Right atrium auricular region (tissue), 2 donors: ENCODE measurements at regions not wholly inside any gene's neighbourhood (a gene's known extent, or its start where the extent isn't known, plus 50 kb on each side); places are given as distances from the start of the nearest gene placed in this dataset.

Experiments
- DNase-seq: peaks from one replicate; pipeline ENCODE4 v3.0.0-alpha.2; 2019; ENCODE audit warnings: low spot score
- H3K27ac ChIP-seq, 2 donors: fragments of 200-600 bp; sonication (generic); 1 replicate in 1 of 2; 2 replicates in 1 of 2; pipeline ENCODE4 v1.5.1; 2016 to 2019
- H3K27me3 ChIP-seq, 2 donors: fragments of 200-600 bp; sonication (generic); one replicate each; pipeline versions ENCODE4 v1.5.1 to v1.6.0; 2017 to 2019
- H3K36me3 ChIP-seq: fragments of 200-600 bp; sonication (generic); one replicate; pipeline ENCODE4 v1.5.1; 2016
- H3K4me1 ChIP-seq, 2 donors: fragments of 200-600 bp; sonication (generic); one replicate each; pipeline versions ENCODE4 v1.5.1 to v1.6.0; 2017 to 2019
- H3K4me3 ChIP-seq, 2 donors: fragments of 200-600 bp; sonication (generic); 1 replicate in 1 of 2; 2 replicates in 1 of 2; pipeline ENCODE4 v1.5.1; 2017 to 2019; ENCODE audit warnings: mild to moderate bottlenecking in 1 of 2, moderate library complexity in 1 of 2
- H3K9me3 ChIP-seq, 2 donors: fragments of 200-600 bp; sonication (generic); one replicate each; pipeline ENCODE4 v1.5.1; 2019
- TF ChIP-seq, protein P1 (sequence below), 2 donors: fragments of 200-600 bp; sonication (generic); IDR thresholded peaks; one replicate each; pipeline ENCODE4 v1.5.1; 2019; ENCODE audit warnings: antibody characterized with exemption in 2 of 2

DNA sequence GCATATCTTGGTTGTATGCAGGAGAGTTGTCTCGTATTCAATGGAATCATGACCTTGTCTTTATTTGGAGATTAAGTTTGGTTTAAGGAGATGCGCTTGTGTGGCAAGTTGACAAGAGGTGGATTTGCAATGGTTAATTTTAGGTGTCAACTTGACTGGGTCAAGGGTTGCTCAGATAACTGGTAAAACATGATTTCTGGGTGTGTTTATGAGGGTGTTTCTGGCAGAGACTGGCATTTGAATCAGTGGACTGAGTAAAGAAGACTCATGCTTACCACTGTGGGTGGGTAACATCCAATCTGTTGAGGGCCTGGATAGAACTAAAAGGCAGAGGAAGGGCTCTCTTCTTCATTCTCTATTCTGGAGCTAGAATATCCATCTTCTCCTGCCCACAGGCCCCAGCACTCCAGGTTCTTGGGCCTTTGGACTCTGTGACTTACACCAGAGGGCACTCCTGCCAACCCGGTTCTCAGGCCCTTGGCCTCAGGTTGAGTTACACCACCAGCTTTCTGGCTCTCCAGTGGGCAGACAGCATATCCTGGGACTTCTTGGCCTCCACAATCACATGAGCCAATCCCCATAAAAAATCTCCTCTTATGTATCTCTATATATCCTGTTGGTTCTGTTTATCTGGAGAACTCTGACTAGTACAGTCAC, 141.5 kb upstream of the ARID2 start:
- Histone ChIP-seq H3K27me3 (no peaks in the 10 kb centered on the region), H3K27ac (no peak overlapping the region), H3K4me1 (no peaks in the 10 kb centered on the region), H3K4me3 (no peak overlapping the region), H3K36me3 (no peaks in the 10 kb centered on the region), H3K9me3 (no peaks in the 10 kb centered on the region)
- DNase-seq: no peak
- TF ChIP-seq, protein P1, sequence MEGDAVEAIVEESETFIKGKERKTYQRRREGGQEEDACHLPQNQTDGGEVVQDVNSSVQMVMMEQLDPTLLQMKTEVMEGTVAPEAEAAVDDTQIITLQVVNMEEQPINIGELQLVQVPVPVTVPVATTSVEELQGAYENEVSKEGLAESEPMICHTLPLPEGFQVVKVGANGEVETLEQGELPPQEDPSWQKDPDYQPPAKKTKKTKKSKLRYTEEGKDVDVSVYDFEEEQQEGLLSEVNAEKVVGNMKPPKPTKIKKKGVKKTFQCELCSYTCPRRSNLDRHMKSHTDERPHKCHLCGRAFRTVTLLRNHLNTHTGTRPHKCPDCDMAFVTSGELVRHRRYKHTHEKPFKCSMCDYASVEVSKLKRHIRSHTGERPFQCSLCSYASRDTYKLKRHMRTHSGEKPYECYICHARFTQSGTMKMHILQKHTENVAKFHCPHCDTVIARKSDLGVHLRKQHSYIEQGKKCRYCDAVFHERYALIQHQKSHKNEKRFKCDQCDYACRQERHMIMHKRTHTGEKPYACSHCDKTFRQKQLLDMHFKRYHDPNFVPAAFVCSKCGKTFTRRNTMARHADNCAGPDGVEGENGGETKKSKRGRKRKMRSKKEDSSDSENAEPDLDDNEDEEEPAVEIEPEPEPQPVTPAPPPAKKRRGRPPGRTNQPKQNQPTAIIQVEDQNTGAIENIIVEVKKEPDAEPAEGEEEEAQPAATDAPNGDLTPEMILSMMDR (IDR thresholded peaks at IDR 0.05): peak in 1 of 2 donors; percentile 23

DNA sequence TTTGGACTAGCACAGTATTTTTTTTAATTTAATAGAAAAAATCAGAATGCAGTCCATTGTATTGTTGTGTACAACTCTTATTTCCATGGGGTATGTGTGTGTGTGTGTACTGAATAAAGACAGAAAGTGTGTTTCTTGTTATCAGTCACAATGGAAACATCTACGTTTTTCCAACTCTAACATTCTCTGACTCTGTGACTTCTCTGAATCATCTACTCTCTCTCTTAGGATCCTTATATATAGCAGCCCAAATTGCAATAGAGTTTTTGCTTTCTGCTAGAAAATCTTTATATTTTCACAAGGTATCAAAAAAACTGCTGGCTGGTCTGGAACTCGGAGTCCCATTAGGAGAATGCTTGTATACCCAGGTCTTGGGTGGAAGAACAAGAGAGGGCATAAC, 138.9 kb upstream of the ARID2 start:
- no peaks in the 10 kb centered on the region for H3K27me3 ChIP-seq
- H3K9me3 ChIP-seq: no peaks in the 10 kb centered on the region
- no peaks in the 10 kb centered on the region for H3K4me1 ChIP-seq
- no peak overlapping the region for H3K4me3 ChIP-seq
- H3K36me3 ChIP-seq: no peaks in the 10 kb centered on the region
- no peak overlapping the region for H3K27ac ChIP-seq
- DNase-seq: no peak
- TF ChIP-seq, protein P1 (IDR thresholded peaks at IDR 0.05): no peak

DNA sequence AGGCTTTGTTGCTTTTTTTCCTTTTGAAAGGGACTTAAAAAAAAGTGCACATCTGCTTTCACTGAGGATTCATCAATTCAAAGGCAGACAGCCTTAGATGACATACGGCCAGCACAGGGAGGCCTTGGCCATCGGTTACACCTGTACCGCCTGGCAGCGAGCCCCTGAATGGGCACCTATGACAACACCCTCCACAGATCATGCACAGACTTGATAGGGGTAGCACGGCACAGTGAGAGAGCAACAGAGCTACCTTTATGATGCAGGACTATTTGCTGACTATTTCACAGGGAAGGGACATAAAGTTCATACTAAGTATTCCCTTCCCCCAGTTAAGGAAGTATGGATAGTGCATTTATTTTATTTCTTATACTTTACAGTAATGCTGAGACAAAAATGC, 137.9 kb upstream of the ARID2 start:
- no peaks in the 10 kb centered on the region for H3K4me1 ChIP-seq
- TF ChIP-seq, protein P1 (IDR thresholded peaks at IDR 0.05): no peak
- no peak overlapping the region for H3K27ac ChIP-seq
- H3K36me3 ChIP-seq: no peaks in the 10 kb centered on the region
- no peak for DNase-seq
- no peak overlapping the region for H3K4me3 ChIP-seq
- H3K9me3 ChIP-seq: no peaks in the 10 kb centered on the region
- H3K27me3 ChIP-seq: no peaks in the 10 kb centered on the region

DNA sequence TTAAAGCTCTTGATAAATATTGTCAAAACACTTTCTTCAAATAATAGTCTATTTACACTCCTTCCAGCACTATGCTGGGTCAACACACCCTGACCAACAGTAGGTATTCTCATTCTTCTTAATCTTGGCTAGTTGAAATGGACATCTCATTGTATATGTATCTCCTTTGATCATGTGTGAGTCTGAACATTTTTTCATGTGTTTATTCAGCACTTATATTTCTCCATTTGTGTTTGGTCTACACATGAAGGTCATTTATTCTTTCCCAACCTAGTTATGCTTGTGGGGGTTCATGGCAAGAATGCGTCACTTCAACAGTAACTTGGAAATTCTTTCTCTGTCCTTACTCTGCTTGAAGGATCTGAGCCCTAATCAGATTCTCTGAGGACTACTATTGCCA, 133.1 kb upstream of the ARID2 start:
- Histone ChIP-seq H3K27me3 (no peaks in the 10 kb centered on the region), H3K9me3 (no peaks in the 10 kb centered on the region), H3K36me3 (no peaks in the 10 kb centered on the region), H3K4me3 (no peak overlapping the region), H3K4me1 (no peaks in the 10 kb centered on the region), H3K27ac (no peak overlapping the region)
- TF ChIP-seq, protein P1 (IDR thresholded peaks at IDR 0.05): no peak
- DNase-seq: no peak

DNA sequence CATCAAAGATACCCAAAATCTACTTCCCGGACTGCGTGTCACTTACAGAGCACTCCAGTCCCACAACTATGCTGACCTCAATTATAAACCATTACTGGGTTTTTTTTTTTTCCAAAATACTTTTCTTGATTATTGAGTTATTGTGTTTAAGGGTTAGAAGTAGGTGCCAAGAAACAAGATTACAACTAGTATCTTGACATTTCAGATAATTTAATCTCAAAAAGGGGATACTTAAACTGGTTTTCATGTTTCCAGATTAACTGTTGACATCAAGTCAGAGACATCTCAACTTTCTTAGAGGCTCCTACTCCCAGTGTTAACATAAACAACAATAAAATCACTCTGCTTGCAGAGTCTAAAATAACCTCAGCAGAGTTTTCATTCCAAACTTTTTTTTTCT, 131.2 kb upstream of the ARID2 start:
- no peak overlapping the region for H3K4me3 ChIP-seq
- H3K9me3 ChIP-seq: no peaks in the 10 kb centered on the region
- no peak overlapping the region for H3K27ac ChIP-seq
- no peaks in the 10 kb centered on the region for H3K36me3 ChIP-seq
- H3K27me3 ChIP-seq: no peaks in the 10 kb centered on the region
- TF ChIP-seq, protein P1 (IDR thresholded peaks at IDR 0.05): no peak
- no peaks in the 10 kb centered on the region for H3K4me1 ChIP-seq
- DNase-seq: no peak

DNA sequence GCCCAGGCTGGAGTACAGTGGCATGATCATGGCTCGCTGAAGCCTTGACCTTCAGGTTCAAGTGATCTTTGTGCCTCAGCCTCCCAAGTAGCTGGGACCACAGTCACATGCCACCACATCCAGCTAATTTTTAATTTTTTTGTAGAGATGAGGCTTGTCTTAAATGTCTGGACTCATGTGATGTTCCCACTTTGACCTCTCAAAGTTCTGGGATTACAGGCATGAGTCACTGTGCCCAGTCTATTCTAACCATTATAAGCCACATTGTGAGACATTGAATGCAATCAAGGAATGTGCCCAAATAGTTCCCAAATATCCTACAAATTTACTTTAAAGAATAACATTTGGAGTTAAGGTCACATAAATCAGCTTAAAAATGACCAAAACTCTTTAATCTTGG, 130.7 kb upstream of the ARID2 start:
- Histone ChIP-seq H3K4me1 (no peaks in the 10 kb centered on the region), H3K27me3 (no peaks in the 10 kb centered on the region), H3K9me3 (no peaks in the 10 kb centered on the region), H3K36me3 (no peaks in the 10 kb centered on the region), H3K4me3 (no peak overlapping the region), H3K27ac (no peak overlapping the region)
- DNase-seq: no peak
- TF ChIP-seq, protein P1 (IDR thresholded peaks at IDR 0.05): no peak
